Stimulated activated effector memory CD8-positive, alpha-beta T cell treated with anti-CD3 and anti-CD28 coated beads, Interleukin-12 subunit alpha, Interleukin-12 subunit beta, amount 100 ng/mL, for 72 hours (primary cell): ENCODE measurements at regions not wholly inside any gene's neighbourhood (a gene's known extent, or its start where the extent isn't known, plus 50 kb on each side); places are given as distances from the start of the nearest gene placed in this dataset.

Experiments used
- ATAC-seq: fragments of 150-1000 bp; cut with Tn5 transposase; 2 replicates; pipeline ENCODE4 v1.10.0; 2021
- DNase-seq, 2 donors: peaks; one replicate each; pipeline ENCODE4 v3.0.0; 2021 to 2022; ENCODE audit warnings: low spot score in 2 of 2
- H3K27ac Mint-ChIP-seq: one replicate; pipeline ENCODE4 v1.8.0; 2022; ENCODE audit warnings: mild to moderate bottlenecking, mixed read lengths
- H3K36me3 Mint-ChIP-seq: one replicate; pipeline ENCODE4 v1.8.0; 2022; ENCODE audit warnings: mild to moderate bottlenecking, mixed read lengths
- H3K4me1 Mint-ChIP-seq: one replicate; pipeline ENCODE4 v1.8.0; 2022; ENCODE audit warnings: mixed read lengths
- H3K4me3 Mint-ChIP-seq: one replicate; pipeline ENCODE4 v1.8.0; 2022; ENCODE audit warnings: mild to moderate bottlenecking, mixed read lengths
- H3K9me3 Mint-ChIP-seq: one replicate; pipeline ENCODE4 v1.8.0; 2022; ENCODE audit warnings: mixed read lengths

GRCh38 chr13:64936879-64937278 lies 2293.3 kb downstream of the PCDH9 start:
- DNase-seq (no peak), ATAC-seq (no peak)
- Mint-ChIP-seq H3K9me3 (peaks cover 11% of the 10 kb centered on the region), H3K4me3 (no peak overlapping the region), H3K36me3 (no peaks in the 10 kb centered on the region), H3K4me1 (no peaks in the 10 kb centered on the region), H3K27ac (no peak overlapping the region)

- Mint-ChIP-seq H3K4me3 (no peak overlapping the region), H3K27ac (no peak overlapping the region), H3K36me3 (no peaks in the 10 kb centered on the region), H3K4me1 (no peaks in the 10 kb centered on the region), H3K9me3 (peaks cover 11% of the 10 kb centered on the region)
- DNase-seq (no peak), ATAC-seq (no peak)
These were observed 2294.7 kb downstream of the PCDH9 start for GRCh38 chr13:64935441-64935840.

GRCh38 chr13:64934569-64935362 lies 2295.4 kb downstream of the PCDH9 start:
- Mint-ChIP-seq H3K9me3 (peaks cover 9% of the 10 kb centered on the region), H3K27ac (no peak overlapping the region), H3K4me1 (no peaks in the 10 kb centered on the region), H3K4me3 (no peak overlapping the region), H3K36me3 (no peaks in the 10 kb centered on the region)
- ATAC-seq (no peak), DNase-seq (no peak)

GRCh38 chr13:64930636-64931035 lies 2299.5 kb downstream of the PCDH9 start:
- Mint-ChIP-seq H3K27ac (no peak overlapping the region), H3K4me1 (no peaks in the 10 kb centered on the region), H3K36me3 (no peaks in the 10 kb centered on the region), H3K4me3 (no peak overlapping the region), H3K9me3 (peaks cover 9% of the 10 kb centered on the region)
- DNase-seq (no peak), ATAC-seq (no peak)

- no peaks in the 10 kb centered on the region for H3K36me3 Mint-ChIP-seq
- no peak overlapping the region for H3K27ac Mint-ChIP-seq
- ATAC-seq (peak; percentile 43), DNase-seq (no peak)
- H3K9me3 Mint-ChIP-seq: peaks cover 3% of the 10 kb centered on the region
- H3K4me3 Mint-ChIP-seq: no peak overlapping the region
- no peaks in the 10 kb centered on the region for H3K4me1 Mint-ChIP-seq
These were observed 2301.2 kb downstream of the PCDH9 start for GRCh38 chr13:64928696-64929499.

- Mint-ChIP-seq H3K4me3 (no peak overlapping the region), H3K9me3 (peaks cover 12% of the 10 kb centered on the region), H3K27ac (no peak overlapping the region), H3K4me1 (no peaks in the 10 kb centered on the region), H3K36me3 (no peaks in the 10 kb centered on the region)
- DNase-seq (no peak), ATAC-seq (no peak)
These were observed 2304.4 kb downstream of the PCDH9 start for GRCh38 chr13:64925727-64926126.

GRCh38 chr13:64925284-64925683 lies 2304.9 kb downstream of the PCDH9 start:
- no peak overlapping the region for H3K4me3 Mint-ChIP-seq
- ATAC-seq (peak; percentile 36), DNase-seq (no peak)
- H3K9me3 Mint-ChIP-seq: peaks cover 15% of the 10 kb centered on the region
- no peaks in the 10 kb centered on the region for H3K36me3 Mint-ChIP-seq
- H3K4me1 Mint-ChIP-seq: no peaks in the 10 kb centered on the region
- no peak overlapping the region for H3K27ac Mint-ChIP-seq

- ATAC-seq: peak; percentile 11
- no peaks in the 10 kb centered on the region for H3K4me1 Mint-ChIP-seq
- no peak overlapping the region for H3K4me3 Mint-ChIP-seq
- no peaks in the 10 kb centered on the region for H3K36me3 Mint-ChIP-seq
- no peak for DNase-seq
- H3K27ac Mint-ChIP-seq: no peak overlapping the region
- H3K9me3 Mint-ChIP-seq: peaks cover 16% of the 10 kb centered on the region
These were observed 2305.7 kb downstream of the PCDH9 start for GRCh38 chr13:64924401-64924800.

GRCh38 chr13:64917566-64917965 lies 2312.6 kb downstream of the PCDH9 start:
- Mint-ChIP-seq H3K9me3 (peaks cover 16% of the 10 kb centered on the region), H3K4me3 (no peak overlapping the region), H3K36me3 (no peaks in the 10 kb centered on the region), H3K4me1 (no peaks in the 10 kb centered on the region), H3K27ac (no peak overlapping the region)
- DNase-seq: no peak
- ATAC-seq: no peak

GRCh38 chr13:64912141-64912540 lies 2318.0 kb downstream of the PCDH9 start:
- ATAC-seq (no peak), DNase-seq (no peak)
- Mint-ChIP-seq H3K27ac (no peak overlapping the region), H3K4me1 (no peaks in the 10 kb centered on the region), H3K9me3 (peaks cover 13% of the 10 kb centered on the region), H3K4me3 (no peak overlapping the region), H3K36me3 (no peaks in the 10 kb centered on the region)

GRCh38 chr13:64910096-64910495 lies 2320.0 kb downstream of the PCDH9 start:
- Mint-ChIP-seq H3K27ac (no peak overlapping the region), H3K9me3 (peaks cover 10% of the 10 kb centered on the region), H3K36me3 (no peaks in the 10 kb centered on the region), H3K4me1 (no peaks in the 10 kb centered on the region), H3K4me3 (no peak overlapping the region)
- no peak for DNase-seq
- no peak for ATAC-seq

- ATAC-seq: no peak
- Mint-ChIP-seq H3K4me3 (no peak overlapping the region), H3K4me1 (no peaks in the 10 kb centered on the region), H3K9me3 (peaks cover 13% of the 10 kb centered on the region), H3K27ac (no peak overlapping the region), H3K36me3 (no peaks in the 10 kb centered on the region)
- DNase-seq: no peak
These were observed 2321.0 kb downstream of the PCDH9 start for GRCh38 chr13:64909184-64909583.

- H3K4me1 Mint-ChIP-seq: no peaks in the 10 kb centered on the region
- no peak overlapping the region for H3K27ac Mint-ChIP-seq
- no peak overlapping the region for H3K4me3 Mint-ChIP-seq
- H3K36me3 Mint-ChIP-seq: no peaks in the 10 kb centered on the region
- ATAC-seq: peak; percentile 16
- DNase-seq: no peak
- H3K9me3 Mint-ChIP-seq: peaks cover 19% of the 10 kb centered on the region
These were observed 2330.1 kb downstream of the PCDH9 start for GRCh38 chr13:64900039-64900438.

- Mint-ChIP-seq H3K27ac (no peak overlapping the region), H3K4me1 (no peaks in the 10 kb centered on the region), H3K4me3 (no peak overlapping the region), H3K36me3 (no peaks in the 10 kb centered on the region), H3K9me3 (peaks cover 19% of the 10 kb centered on the region)
- DNase-seq (no peak), ATAC-seq (no peak)
These were observed 2345.2 kb downstream of the PCDH9 start for GRCh38 chr13:64884976-64885375.

GRCh38 chr13:64877176-64877575 lies 2353.0 kb downstream of the PCDH9 start:
- Mint-ChIP-seq H3K4me1 (no peaks in the 10 kb centered on the region), H3K36me3 (no peaks in the 10 kb centered on the region), H3K27ac (no peak overlapping the region), H3K4me3 (no peak overlapping the region), H3K9me3 (peaks cover 12% of the 10 kb centered on the region)
- DNase-seq (no peak), ATAC-seq (no peak)

- no peaks in the 10 kb centered on the region for H3K4me1 Mint-ChIP-seq
These were observed 2358.4 kb downstream of the PCDH9 start for GRCh38 chr13:64871742-64872141.

More at GRCh38 chr13:64871742-64872141, 2358.4 kb downstream of the PCDH9 start:
- peaks cover 11% of the 10 kb centered on the region for H3K9me3 Mint-ChIP-seq
- ATAC-seq (no peak), DNase-seq (no peak)
- H3K4me3 Mint-ChIP-seq: no peak overlapping the region
- no peaks in the 10 kb centered on the region for H3K36me3 Mint-ChIP-seq
- H3K27ac Mint-ChIP-seq: no peak overlapping the region
